Skeletal muscle tissue (tissue), 3 donors: ENCODE measurements at regions not wholly inside any gene's neighbourhood (a gene's known extent, or its start where the extent isn't known, plus 50 kb on each side); places are given as distances from the start of the nearest gene placed in this dataset.

Experiments used
- H3K27ac ChIP-seq: one replicate; pipeline ENCODE4 v1.7.0; 2013; ENCODE audit warnings: mild to moderate bottlenecking, low read depth, low read length, inconsistent platforms
- H3K27me3 ChIP-seq, 3 donors: one replicate each; pipeline ENCODE4 v1.7.0; 2013; ENCODE audit warnings: low read length in 3 of 3; ENCODE audit not compliant: control insufficient read depth in 3 of 3, insufficient read depth in 3 of 3
- H3K36me3 ChIP-seq, 3 donors: one replicate each; pipeline ENCODE4 v1.7.0; 2013; ENCODE audit warnings: low read length in 3 of 3; ENCODE audit not compliant: control insufficient read depth in 3 of 3, insufficient read depth in 3 of 3
- H3K4me1 ChIP-seq, 3 donors: one replicate each; pipeline ENCODE4 v1.7.0; 2013; ENCODE audit warnings: low read length in 3 of 3, mild to moderate bottlenecking in 3 of 3; ENCODE audit not compliant: control insufficient read depth in 3 of 3, insufficient read depth in 3 of 3
- H3K4me3 ChIP-seq, 3 donors: one replicate each; pipeline ENCODE4 v1.7.0; 2013; ENCODE audit warnings: low read length in 3 of 3
- H3K9ac ChIP-seq, 3 donors: one replicate each; pipeline ENCODE4 v1.7.0; 2013; ENCODE audit warnings: low read length in 3 of 3, mild to moderate bottlenecking in 3 of 3, moderate library complexity in 2 of 3, low read depth in 1 of 3
- H3K9me3 ChIP-seq, 3 donors: one replicate each; pipeline ENCODE4 v1.7.0; 2013; ENCODE audit warnings: low read length in 3 of 3; ENCODE audit not compliant: control insufficient read depth in 3 of 3
- donor health status: Osteomylitis.

- Histone ChIP-seq H3K27me3 (peaks cover 0 to 8% (median 0%) of the 10 kb centered on the region in 3 donors), H3K4me3 (no peak overlapping the region), H3K27ac (no peak overlapping the region), H3K36me3 (no peaks in the 10 kb centered on the region), H3K4me1 (peaks cover 0 to 4% (median 0%) of the 10 kb centered on the region in 3 donors), H3K9ac (no peak overlapping the region), H3K9me3 (no peaks in the 10 kb centered on the region)
Observed at GRCh38 chr2:224287531-224287930, 114.4 kb downstream of the FAM124B start.

DNA sequence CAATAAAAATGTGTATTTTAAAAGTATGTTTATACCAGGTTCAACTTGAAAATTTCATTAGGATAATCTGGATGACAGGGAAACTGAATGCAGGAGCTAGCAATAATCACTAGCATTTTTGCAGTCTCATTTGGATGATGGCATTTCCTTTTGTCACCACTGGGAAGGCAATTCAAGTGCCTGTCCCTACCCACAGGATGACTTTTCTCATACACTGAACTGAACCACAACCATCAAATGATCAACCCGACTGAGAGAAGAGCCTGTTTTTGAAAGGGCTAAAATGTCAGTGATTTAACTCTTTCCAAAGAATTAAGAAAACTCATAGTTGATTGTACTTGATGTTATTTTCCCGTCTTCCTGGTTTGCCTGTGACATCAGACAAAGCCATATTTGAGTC is 115.0 kb downstream of the FAM124B start:
- H3K4me1 ChIP-seq = peaks cover 0 to 4% (median 0%) of the 10 kb centered on the region in 3 donors

DNA sequence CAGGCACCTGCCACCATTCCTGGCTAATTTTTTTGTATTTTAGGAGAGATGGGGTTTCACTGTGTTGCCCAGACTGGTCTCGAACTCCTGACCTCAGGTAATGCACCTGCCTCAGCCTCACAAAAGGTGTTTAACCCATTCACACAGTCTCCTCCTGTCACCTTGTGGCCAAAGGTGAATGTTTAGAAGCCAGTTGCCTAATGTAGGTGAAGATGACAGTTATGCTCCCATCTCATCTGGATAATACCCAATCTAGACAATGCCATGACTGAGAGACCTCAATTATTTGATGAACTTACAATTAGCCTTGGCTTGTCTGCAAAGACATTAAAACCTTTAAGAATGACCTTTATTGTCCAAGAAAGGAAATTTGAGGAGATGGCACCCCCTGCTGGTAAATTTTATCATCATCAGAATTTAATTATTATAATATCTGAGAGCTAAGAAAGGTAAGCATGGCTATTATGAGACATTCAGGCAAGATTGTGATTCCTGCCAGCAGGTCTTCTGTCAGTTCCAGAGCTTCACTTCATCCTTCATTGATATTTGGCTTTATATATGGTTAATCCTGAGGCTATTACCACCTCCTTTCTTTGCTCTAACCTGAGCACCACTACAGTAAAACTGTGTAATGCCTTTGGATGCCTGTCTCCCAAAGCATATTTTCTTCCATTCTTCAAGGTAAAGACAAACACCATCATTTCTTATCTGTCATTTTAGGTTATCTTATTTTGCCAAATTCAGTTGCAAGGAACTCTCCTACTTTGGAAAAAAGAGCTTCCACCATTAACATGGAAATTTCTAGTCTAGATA is 117.6 kb downstream of the FAM124B start:
- Histone ChIP-seq H3K27ac (no peak overlapping the region), H3K27me3 (peaks cover 0 to 8% (median 0%) of the 10 kb centered on the region in 3 donors), H3K36me3 (no peaks in the 10 kb centered on the region), H3K9me3 (no peaks in the 10 kb centered on the region), H3K9ac (no peak overlapping the region), H3K4me1 (peaks cover 0 to 4% (median 0%) of the 10 kb centered on the region in 3 donors), H3K4me3 (no peak overlapping the region)

More for the DNA sequence above, 115.0 kb downstream of the FAM124B start:
- Histone ChIP-seq H3K9me3 (no peaks in the 10 kb centered on the region), H3K36me3 (no peaks in the 10 kb centered on the region), H3K9ac (no peak overlapping the region), H3K27ac (no peak overlapping the region), H3K27me3 (peaks cover 0 to 8% (median 0%) of the 10 kb centered on the region in 3 donors), H3K4me3 (no peak overlapping the region)

GRCh38 chr2:224283466-224283965 is 118.4 kb downstream of the FAM124B start:
- H3K27ac ChIP-seq = no peak overlapping the region
- H3K9ac ChIP-seq = no peak overlapping the region
- H3K4me1 ChIP-seq = peaks cover 0 to 4% (median 0%) of the 10 kb centered on the region in 3 donors
- H3K27me3 ChIP-seq = peaks cover 0 to 8% (median 0%) of the 10 kb centered on the region in 3 donors
- H3K9me3 ChIP-seq = no peaks in the 10 kb centered on the region
- no peak overlapping the region for H3K4me3 ChIP-seq
- no peaks in the 10 kb centered on the region for H3K36me3 ChIP-seq

GRCh38 chr2:224281374-224281773 is 120.5 kb downstream of the FAM124B start:
- H3K9me3 ChIP-seq = no peaks in the 10 kb centered on the region
- no peak overlapping the region for H3K4me3 ChIP-seq
- H3K9ac ChIP-seq = no peak overlapping the region
- no peak overlapping the region for H3K27ac ChIP-seq
- H3K27me3 ChIP-seq = peaks cover 0 to 8% (median 0%) of the 10 kb centered on the region in 3 donors
- H3K36me3 ChIP-seq = no peaks in the 10 kb centered on the region
- H3K4me1 ChIP-seq = no peaks in the 10 kb centered on the region

DNA sequence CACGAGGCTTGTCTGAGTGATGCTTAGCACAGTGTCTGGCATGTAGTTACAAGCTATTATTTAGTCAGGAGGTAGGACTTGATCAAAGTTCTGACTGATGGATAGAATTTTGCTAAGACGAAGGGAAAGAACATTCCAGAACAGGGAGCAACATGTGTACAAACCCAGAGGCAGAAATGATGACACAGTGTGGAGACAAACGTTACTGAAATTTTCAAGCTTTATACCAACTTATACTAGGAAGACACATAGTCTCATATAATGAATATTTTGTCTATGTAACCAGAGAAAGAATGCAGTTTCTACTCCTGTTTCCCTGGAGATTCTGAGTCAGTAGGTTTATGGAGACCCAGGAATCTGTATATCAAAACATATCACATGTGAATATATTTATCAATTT is 123.4 kb downstream of the FAM124B start:
- no peak overlapping the region for H3K4me3 ChIP-seq
- no peak overlapping the region for H3K27ac ChIP-seq
- no peak overlapping the region for H3K9ac ChIP-seq
- no peaks in the 10 kb centered on the region for H3K9me3 ChIP-seq
- peaks cover 0 to 4% (median 0%) of the 10 kb centered on the region in 3 donors for H3K27me3 ChIP-seq
- no peaks in the 10 kb centered on the region for H3K4me1 ChIP-seq
- no peaks in the 10 kb centered on the region for H3K36me3 ChIP-seq

- H3K4me1 ChIP-seq = no peaks in the 10 kb centered on the region
- no peaks in the 10 kb centered on the region for H3K36me3 ChIP-seq
- no peaks in the 10 kb centered on the region for H3K27me3 ChIP-seq
- no peaks in the 10 kb centered on the region for H3K9me3 ChIP-seq
- H3K9ac ChIP-seq = no peak overlapping the region
- H3K27ac ChIP-seq = no peak overlapping the region
- H3K4me3 ChIP-seq = no peak overlapping the region
Observed at GRCh38 chr2:224276251-224276650, 125.7 kb downstream of the FAM124B start.

DNA sequence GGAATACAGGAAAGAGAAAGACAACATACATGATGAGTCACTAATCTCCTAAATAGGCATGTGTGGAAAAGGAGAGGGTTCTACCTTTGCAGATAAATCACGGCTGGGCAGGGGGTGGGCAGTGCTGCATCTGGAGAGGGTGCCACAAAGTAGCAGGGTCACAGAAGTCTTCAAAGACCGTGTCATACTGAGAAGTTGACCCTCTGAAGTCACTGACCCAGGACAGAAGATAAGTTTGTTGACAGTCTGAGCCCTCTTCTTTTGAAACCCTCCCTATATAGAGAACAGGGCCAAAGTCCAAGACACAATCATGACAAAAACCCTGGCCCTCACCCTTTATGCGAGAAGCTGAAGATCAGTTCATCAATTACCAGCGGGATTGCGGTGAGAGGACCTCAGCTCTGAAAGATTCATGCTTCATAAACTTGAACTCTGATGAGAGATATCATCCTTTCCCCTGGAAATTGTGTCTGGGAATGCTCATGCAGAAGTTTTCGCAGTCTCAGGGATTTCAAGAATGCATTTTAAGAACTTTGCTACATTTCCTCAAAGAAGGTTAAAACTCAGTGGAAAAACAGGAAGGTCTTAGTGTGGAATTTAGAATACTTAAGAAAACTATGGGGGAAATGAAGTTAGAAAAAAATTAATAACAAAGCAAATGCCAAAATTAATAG is 129.5 kb downstream of the FAM124B start:
- H3K27ac ChIP-seq = no peak overlapping the region
- no peak overlapping the region for H3K9ac ChIP-seq
- no peaks in the 10 kb centered on the region for H3K36me3 ChIP-seq
- no peaks in the 10 kb centered on the region for H3K27me3 ChIP-seq
- no peak overlapping the region for H3K4me3 ChIP-seq
- no peaks in the 10 kb centered on the region for H3K9me3 ChIP-seq
- H3K4me1 ChIP-seq = no peaks in the 10 kb centered on the region

- Histone ChIP-seq H3K4me1 (no peaks in the 10 kb centered on the region), H3K27me3 (no peaks in the 10 kb centered on the region)
Observed at GRCh38 chr2:224271617-224272236, 130.2 kb downstream of the FAM124B start.

DNA sequence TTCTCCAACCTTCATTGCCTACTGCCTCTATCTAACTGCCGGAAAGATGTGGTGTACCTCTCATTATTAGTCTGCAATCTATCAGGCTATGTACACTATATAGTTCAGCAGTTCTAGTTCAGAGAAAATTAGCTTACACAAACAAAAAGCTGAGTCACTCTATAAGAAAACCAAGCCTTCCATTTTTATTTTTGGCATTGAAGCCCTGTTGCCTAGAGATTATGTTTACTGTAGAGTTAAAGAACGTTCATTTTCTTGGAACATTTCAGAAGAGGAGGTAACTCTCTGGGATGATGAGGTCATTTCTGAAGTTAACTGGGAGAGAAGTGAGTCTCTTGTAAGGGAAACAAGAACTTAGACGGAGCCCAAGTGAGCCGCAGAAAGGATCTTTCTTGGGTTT is 133.5 kb downstream of the FAM124B start:
- H3K9ac ChIP-seq = no peak overlapping the region
- no peak overlapping the region for H3K4me3 ChIP-seq
- H3K36me3 ChIP-seq = no peaks in the 10 kb centered on the region
- H3K27me3 ChIP-seq = no peaks in the 10 kb centered on the region
- H3K4me1 ChIP-seq = no peaks in the 10 kb centered on the region
- H3K27ac ChIP-seq = no peak overlapping the region
- no peaks in the 10 kb centered on the region for H3K9me3 ChIP-seq

More at GRCh38 chr2:224271617-224272236, 130.2 kb downstream of the FAM124B start:
- Histone ChIP-seq H3K27ac (no peak overlapping the region), H3K4me3 (no peak overlapping the region), H3K36me3 (no peaks in the 10 kb centered on the region), H3K9ac (no peak overlapping the region), H3K9me3 (no peaks in the 10 kb centered on the region)
